ENCODE measurements at regions not wholly inside any gene's neighbourhood (a gene's known extent, or its start where the extent isn't known, plus 50 kb on each side); places are given as distances from the start of the nearest gene placed in this dataset.

GRCh38 chr15:31485431-31485830 lies 158.8 kb downstream of the KLF13 start:
- no peaks in the 10 kb centered on the region for H3K4me1 ChIP-seq (ENCODE audit: insufficient read depth, low read length)
- H3K9ac ChIP-seq (ENCODE audit: insufficient read depth, low read depth, low read length) = no peak overlapping the region
- H3K4me2 ChIP-seq (ENCODE audit: low read depth, low read length) = no peak overlapping the region
- ATAC-seq (no peak), FAIRE-seq (no peak), DNase-seq (ENCODE audit: low spot score) (no peak)
- no peak overlapping the region for H3K27ac ChIP-seq (ENCODE audit: extremely low read length, insufficient read depth, low read length)
- H3K36me3 ChIP-seq (replicated peaks in 1 of 2; ENCODE audit: control insufficient read depth in 1 of 2, insufficient read depth in 2 of 2, low read length in 2 of 2) = no peaks in the 10 kb centered on the region
- no peak overlapping the region for H3K4me3 ChIP-seq (replicated peaks in 1 of 3; ENCODE audit: insufficient read depth in 1 of 3, low read depth in 2 of 3, low read length in 3 of 3)
- no peaks in the 10 kb centered on the region for H4K20me1 ChIP-seq (ENCODE audit: insufficient read depth, low read length)
- no peaks in the 10 kb centered on the region for H3K79me2 ChIP-seq (ENCODE audit: insufficient read depth, low read length)
- CTCF ChIA-PET (ENCODE audit: low intra/inter-chr PET ratio, low total read pairs) = no interaction called here
- peaks cover 0 to 15% of the 10 kb centered on the region in 2 experiments; a peak in 3 of 5 replicates for H3K27me3 ChIP-seq (ENCODE audit: control insufficient read depth in 1 of 2, insufficient read depth in 2 of 2, low read length in 2 of 2)
- BruUV-seq (replicated peaks) = no TSS peak
- POLR2A ChIA-PET = no interaction called here
- in situ Hi-C loops (cut with HindIII; ENCODE audit: extremely low pct_ligation_motif_present, low pct_unique_long_range_greater_than_20kb) (loop anchor here (5.0 kb wide), 1 partner anchor 48 kb away; no protein-coding TSS in a partner anchor), intact Hi-C loops (cut with micrococcal nuclease; ENCODE audit: unreplicated experiment) (loop anchor here (5.0 kb wide), 1 partner anchor 268 kb away; no protein-coding TSS in a partner anchor)
- H2AFZ ChIP-seq (ENCODE audit: low read length) = no peak overlapping the region
- TF ChIP-seq ZNF224 (CRISPR knock-in tag; IDR thresholded peaks at IDR 0.05) (no peak), MAFK (conservative IDR thresholded peaks at IDR 0.05 in 1 of 2, IDR thresholded peaks at IDR 0.05 in 1 of 2; ENCODE audit: low read length in 2 of 2) (0 out of 4 replicates have a peak, but pooled peaks of 1 of the 2 experiments have one; percentile 19), ZNF770 (CRISPR knock-in tag; IDR thresholded peaks at IDR 0.05) (no peak), ZNF678 (CRISPR knock-in tag; IDR thresholded peaks at IDR 0.05) (no peak), NR2F1 (CRISPR knock-in tag; IDR thresholded peaks at IDR 0.05) (no peak), ZNF317 (CRISPR knock-in tag; IDR thresholded peaks at IDR 0.05) (no peak)
- TF ChIP-seq, protein P1, sequence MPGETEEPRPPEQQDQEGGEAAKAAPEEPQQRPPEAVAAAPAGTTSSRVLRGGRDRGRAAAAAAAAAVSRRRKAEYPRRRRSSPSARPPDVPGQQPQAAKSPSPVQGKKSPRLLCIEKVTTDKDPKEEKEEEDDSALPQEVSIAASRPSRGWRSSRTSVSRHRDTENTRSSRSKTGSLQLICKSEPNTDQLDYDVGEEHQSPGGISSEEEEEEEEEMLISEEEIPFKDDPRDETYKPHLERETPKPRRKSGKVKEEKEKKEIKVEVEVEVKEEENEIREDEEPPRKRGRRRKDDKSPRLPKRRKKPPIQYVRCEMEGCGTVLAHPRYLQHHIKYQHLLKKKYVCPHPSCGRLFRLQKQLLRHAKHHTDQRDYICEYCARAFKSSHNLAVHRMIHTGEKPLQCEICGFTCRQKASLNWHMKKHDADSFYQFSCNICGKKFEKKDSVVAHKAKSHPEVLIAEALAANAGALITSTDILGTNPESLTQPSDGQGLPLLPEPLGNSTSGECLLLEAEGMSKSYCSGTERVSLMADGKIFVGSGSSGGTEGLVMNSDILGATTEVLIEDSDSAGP (CRISPR knock-in tag; IDR thresholded peaks at IDR 0.05; ENCODE audit: borderline replicate concordance) = no peak
- no peaks in the 10 kb centered on the region for H3K9me3 ChIP-seq (ENCODE audit: low read length)
- 12% methylated on average over 7 of the region's 7 CpGs for WGBS (ENCODE audit: low lambda C conversion rate)

All from HepG2 (cell line).